ENCODE measurements at regions not wholly inside any gene's neighbourhood (a gene's known extent, or its start where the extent isn't known, plus 50 kb on each side); places are given as distances from the start of the nearest gene placed in this dataset.

GRCh38 chr1:37159102-37159501 is 124.8 kb upstream of the GRIK3 start:
- no peak for TF ChIP-seq POLR2A (IDR thresholded peaks at IDR 0.05; ENCODE audit: low read length)
- TF ChIP-seq GATA1 (IDR thresholded peaks at IDR 0.05; ENCODE audit: low read depth, low read length), result no peak

Measured in erythroblast (primary cell).